ENCODE measurements at regions not wholly inside any gene's neighbourhood (a gene's known extent, or its start where the extent isn't known, plus 50 kb on each side); places are given as distances from the start of the nearest gene placed in this dataset.

DNA sequence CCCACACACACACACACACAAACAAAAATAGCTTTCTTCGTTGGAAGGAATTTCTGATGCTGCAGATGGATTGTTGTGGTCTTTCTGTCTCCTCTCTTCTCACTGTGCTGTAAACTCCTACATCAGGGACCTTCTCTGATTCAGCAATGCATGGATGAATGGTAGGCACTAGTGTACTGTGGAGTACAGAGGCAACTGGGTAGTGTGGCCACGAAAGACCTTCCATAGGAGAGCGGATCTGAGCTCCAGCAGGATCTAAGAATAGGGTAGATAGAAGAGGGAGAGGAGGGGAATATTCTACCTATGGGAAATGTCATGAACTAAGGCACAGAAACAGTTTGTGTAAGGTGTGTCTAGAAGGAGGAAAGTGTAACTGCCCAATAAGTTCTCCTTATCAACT lies 266.8 kb downstream of the MYCN start:
- no peak for TF ChIP-seq POLR2A (IDR thresholded peaks at IDR 0.05)
- TF ChIP-seq, protein P1, sequence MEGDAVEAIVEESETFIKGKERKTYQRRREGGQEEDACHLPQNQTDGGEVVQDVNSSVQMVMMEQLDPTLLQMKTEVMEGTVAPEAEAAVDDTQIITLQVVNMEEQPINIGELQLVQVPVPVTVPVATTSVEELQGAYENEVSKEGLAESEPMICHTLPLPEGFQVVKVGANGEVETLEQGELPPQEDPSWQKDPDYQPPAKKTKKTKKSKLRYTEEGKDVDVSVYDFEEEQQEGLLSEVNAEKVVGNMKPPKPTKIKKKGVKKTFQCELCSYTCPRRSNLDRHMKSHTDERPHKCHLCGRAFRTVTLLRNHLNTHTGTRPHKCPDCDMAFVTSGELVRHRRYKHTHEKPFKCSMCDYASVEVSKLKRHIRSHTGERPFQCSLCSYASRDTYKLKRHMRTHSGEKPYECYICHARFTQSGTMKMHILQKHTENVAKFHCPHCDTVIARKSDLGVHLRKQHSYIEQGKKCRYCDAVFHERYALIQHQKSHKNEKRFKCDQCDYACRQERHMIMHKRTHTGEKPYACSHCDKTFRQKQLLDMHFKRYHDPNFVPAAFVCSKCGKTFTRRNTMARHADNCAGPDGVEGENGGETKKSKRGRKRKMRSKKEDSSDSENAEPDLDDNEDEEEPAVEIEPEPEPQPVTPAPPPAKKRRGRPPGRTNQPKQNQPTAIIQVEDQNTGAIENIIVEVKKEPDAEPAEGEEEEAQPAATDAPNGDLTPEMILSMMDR (IDR thresholded peaks at IDR 0.05), result no peak
- TF ChIP-seq EP300 (IDR thresholded peaks at IDR 0.05), result no peak

Data from sigmoid colon (tissue), 4 donors.